GM12878 (cell line): ENCODE measurements at regions not wholly inside any gene's neighbourhood (a gene's known extent, or its start where the extent isn't known, plus 50 kb on each side); places are given as distances from the start of the nearest gene placed in this dataset.

Experiments used
- GABPA ChIP-seq: IDR thresholded peaks from 2 replicates; pipeline ENCODE4 v1.6.1; 2014; ENCODE audit warnings: antibody characterized with exemption, low read depth, mild to moderate bottlenecking, inconsistent platforms
- POLR2A ChIP-seq: IDR thresholded peaks from 2 replicates; pipeline ENCODE4 v1.6.1; 2011; ENCODE audit warnings: low read depth, mild to moderate bottlenecking, low read length
- RFX5 ChIP-seq: IDR thresholded peaks from 2 replicates; pipeline ENCODE4 v1.6.1; 2011; ENCODE audit warnings: low read depth, low read length, improper control_type of control experiment
- SMC3 ChIP-seq: IDR thresholded peaks from 2 replicates; pipeline ENCODE4 v1.6.1; 2011; ENCODE audit warnings: low read length, improper control_type of control experiment, borderline replicate concordance
- TCF3 ChIP-seq: IDR thresholded peaks from 2 replicates; pipeline ENCODE4 v1.6.1; 2012; ENCODE audit warnings: low read depth, mild to moderate bottlenecking, low read length, borderline replicate concordance; ENCODE audit not compliant: insufficient read depth
- TF ChIP-seq, protein P1 (sequence below), 3 experiments: IDR thresholded peaks in 2 of 3; conservative IDR thresholded peaks in 1 of 3; 2 replicates each; pipeline ENCODE4 v1.5.1; 2011; ENCODE audit warnings: low read depth in 3 of 3, low read length in 3 of 3, mild to moderate bottlenecking in 3 of 3, control low read depth in 2 of 3, moderate library complexity in 2 of 3, inconsistent platforms in 1 of 3, mixed read lengths in 1 of 3; ENCODE audit not compliant: control insufficient read depth in 2 of 3, insufficient read depth in 1 of 3; ENCODE audit errors: extremely low read depth in 1 of 3
- TF ChIP-seq, protein P2 (sequence below): fragments of 450-650 bp; IDR thresholded peaks from 2 replicates; pipeline ENCODE4 v1.6.1; 2017; ENCODE audit warnings: mild to moderate bottlenecking
- TF ChIP-seq, protein P3 (sequence below): IDR thresholded peaks from 2 replicates; pipeline ENCODE4 v1.6.1; 2012; ENCODE audit warnings: improper control_type of control experiment, low read depth, low read length; ENCODE audit not compliant: insufficient replicate concordance

DNA sequence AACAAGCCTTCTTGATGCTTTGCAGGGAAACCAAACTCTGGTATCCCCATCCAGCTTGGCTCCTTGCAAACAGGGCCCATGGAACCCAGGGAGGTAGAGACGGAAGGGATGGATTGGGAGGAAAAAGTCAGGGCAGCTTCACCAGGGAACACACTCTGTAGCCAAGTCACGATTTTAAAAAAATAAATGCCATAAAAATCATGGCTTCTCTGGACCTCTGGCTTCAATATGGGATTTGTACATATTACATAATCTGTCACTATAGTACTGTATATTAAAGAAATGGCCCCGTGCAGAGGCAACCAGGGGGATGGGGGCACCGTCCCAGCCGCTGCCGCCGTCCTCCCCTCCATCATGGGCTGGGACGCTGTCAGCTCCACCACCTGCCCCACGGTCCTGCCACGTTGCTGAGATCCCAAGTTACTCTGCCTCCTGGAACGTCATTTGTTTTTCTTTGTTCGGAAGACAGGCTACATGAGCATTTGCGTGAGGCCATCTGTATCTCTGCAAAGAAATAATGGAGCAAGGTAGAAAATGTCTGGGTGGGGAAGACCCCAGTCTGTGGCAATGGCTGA, 313.3 kb downstream of the ZNF536 start:
- TF ChIP-seq, protein P1, sequence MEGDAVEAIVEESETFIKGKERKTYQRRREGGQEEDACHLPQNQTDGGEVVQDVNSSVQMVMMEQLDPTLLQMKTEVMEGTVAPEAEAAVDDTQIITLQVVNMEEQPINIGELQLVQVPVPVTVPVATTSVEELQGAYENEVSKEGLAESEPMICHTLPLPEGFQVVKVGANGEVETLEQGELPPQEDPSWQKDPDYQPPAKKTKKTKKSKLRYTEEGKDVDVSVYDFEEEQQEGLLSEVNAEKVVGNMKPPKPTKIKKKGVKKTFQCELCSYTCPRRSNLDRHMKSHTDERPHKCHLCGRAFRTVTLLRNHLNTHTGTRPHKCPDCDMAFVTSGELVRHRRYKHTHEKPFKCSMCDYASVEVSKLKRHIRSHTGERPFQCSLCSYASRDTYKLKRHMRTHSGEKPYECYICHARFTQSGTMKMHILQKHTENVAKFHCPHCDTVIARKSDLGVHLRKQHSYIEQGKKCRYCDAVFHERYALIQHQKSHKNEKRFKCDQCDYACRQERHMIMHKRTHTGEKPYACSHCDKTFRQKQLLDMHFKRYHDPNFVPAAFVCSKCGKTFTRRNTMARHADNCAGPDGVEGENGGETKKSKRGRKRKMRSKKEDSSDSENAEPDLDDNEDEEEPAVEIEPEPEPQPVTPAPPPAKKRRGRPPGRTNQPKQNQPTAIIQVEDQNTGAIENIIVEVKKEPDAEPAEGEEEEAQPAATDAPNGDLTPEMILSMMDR (IDR thresholded peaks at IDR 0.05 in 2 of 3, conservative IDR thresholded peaks at IDR 0.05 in 1 of 3; ENCODE audit: control insufficient read depth in 2 of 3, extremely low read depth in 1 of 3, insufficient read depth in 1 of 3, low read depth in 3 of 3, low read length in 3 of 3), result no peak
- TF ChIP-seq, protein P2, sequence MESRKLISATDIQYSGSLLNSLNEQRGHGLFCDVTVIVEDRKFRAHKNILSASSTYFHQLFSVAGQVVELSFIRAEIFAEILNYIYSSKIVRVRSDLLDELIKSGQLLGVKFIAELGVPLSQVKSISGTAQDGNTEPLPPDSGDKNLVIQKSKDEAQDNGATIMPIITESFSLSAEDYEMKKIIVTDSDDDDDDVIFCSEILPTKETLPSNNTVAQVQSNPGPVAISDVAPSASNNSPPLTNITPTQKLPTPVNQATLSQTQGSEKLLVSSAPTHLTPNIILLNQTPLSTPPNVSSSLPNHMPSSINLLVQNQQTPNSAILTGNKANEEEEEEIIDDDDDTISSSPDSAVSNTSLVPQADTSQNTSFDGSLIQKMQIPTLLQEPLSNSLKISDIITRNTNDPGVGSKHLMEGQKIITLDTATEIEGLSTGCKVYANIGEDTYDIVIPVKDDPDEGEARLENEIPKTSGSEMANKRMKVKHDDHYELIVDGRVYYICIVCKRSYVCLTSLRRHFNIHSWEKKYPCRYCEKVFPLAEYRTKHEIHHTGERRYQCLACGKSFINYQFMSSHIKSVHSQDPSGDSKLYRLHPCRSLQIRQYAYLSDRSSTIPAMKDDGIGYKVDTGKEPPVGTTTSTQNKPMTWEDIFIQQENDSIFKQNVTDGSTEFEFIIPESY, result no peak
- TF ChIP-seq RFX5, result no peak
- no peak for TF ChIP-seq POLR2A
- no peak for TF ChIP-seq TCF3
- TF ChIP-seq, protein P3, sequence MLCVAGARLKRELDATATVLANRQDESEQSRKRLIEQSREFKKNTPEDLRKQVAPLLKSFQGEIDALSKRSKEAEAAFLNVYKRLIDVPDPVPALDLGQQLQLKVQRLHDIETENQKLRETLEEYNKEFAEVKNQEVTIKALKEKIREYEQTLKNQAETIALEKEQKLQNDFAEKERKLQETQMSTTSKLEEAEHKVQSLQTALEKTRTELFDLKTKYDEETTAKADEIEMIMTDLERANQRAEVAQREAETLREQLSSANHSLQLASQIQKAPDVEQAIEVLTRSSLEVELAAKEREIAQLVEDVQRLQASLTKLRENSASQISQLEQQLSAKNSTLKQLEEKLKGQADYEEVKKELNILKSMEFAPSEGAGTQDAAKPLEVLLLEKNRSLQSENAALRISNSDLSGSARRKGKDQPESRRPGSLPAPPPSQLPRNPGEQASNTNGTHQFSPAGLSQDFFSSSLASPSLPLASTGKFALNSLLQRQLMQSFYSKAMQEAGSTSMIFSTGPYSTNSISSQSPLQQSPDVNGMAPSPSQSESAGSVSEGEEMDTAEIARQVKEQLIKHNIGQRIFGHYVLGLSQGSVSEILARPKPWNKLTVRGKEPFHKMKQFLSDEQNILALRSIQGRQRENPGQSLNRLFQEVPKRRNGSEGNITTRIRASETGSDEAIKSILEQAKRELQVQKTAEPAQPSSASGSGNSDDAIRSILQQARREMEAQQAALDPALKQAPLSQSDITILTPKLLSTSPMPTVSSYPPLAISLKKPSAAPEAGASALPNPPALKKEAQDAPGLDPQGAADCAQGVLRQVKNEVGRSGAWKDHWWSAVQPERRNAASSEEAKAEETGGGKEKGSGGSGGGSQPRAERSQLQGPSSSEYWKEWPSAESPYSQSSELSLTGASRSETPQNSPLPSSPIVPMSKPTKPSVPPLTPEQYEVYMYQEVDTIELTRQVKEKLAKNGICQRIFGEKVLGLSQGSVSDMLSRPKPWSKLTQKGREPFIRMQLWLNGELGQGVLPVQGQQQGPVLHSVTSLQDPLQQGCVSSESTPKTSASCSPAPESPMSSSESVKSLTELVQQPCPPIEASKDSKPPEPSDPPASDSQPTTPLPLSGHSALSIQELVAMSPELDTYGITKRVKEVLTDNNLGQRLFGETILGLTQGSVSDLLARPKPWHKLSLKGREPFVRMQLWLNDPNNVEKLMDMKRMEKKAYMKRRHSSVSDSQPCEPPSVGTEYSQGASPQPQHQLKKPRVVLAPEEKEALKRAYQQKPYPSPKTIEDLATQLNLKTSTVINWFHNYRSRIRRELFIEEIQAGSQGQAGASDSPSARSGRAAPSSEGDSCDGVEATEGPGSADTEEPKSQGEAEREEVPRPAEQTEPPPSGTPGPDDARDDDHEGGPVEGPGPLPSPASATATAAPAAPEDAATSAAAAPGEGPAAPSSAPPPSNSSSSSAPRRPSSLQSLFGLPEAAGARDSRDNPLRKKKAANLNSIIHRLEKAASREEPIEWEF, result no peak
- TF ChIP-seq SMC3, result no peak
- no peak for TF ChIP-seq GABPA
